HG02763 (cell line): ENCODE measurements at regions not wholly inside any gene's neighbourhood (a gene's known extent, or its start where the extent isn't known, plus 50 kb on each side); places are given as distances from the start of the nearest gene placed in this dataset.
A peak's percentile ranks its signal among the peaks of the same experiment; 100 is the strongest.

ENCODE experiments used
- ATAC-seq: cut with Tn5 transposase; IDR thresholded peaks from one replicate; pipeline ENCODE4 v1.9.1; 2021; ENCODE audit warnings: mild to moderate bottlenecking, moderate library complexity; ENCODE audit not compliant: unreplicated experiment

DNA sequence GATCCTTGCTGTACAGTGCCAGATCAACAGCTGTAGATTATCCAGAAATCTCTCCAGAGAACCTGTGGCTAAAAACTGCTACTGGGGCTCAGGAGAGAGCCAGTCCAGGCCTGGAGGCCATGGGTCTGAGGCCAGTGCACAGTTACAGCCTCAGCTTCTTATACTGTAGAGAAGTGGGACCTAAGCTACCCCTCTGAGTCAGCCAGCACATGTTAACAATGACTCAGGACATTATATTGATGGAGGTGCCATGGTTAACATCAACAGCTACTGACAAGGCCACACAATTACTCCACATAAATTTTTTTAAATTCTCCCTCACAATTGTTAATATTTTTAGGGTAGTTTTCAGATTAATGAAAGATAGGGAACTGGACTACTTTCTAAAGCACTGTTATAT lies 138.5 kb downstream of the RBM26 start:
- ATAC-seq, result no peak

DNA sequence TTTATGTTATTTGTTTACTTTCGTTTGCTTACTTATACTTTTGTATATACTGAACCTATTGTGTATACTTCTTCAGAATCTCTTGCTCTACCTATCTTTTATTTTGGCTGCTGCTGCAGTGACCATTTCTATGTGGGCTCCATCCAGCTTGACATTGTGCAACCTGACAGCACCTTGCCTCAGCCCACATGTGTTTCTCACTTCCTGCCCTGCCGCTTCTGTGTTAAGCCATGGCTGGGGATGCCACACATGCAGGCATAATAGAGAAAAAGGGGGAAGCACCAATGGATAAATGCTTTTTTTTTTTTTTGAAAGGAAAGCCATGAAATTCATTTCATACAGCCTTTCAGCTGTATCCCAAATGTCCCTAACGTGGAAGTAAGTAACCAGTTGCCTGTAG lies 147.6 kb downstream of the RBM26 start:
- peak; percentile 80 for ATAC-seq

DNA sequence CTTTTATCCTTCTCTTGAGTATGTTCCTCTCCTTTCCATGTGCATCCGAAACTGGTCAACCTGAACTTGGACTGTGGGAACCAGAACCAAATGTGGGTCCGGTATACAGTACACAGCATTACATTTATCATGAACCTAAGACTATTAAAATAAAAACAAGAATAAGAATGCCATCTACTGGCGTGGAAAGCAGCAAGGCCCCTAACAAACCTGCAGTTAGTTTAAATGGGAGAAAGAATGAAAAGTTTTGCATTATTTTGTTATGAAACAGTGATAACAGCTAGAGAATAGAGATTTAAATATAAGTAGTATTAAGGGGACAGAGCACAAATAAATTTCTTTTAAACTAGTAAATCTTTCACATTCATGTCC lies 159.5 kb downstream of the RBM26 start:
- ATAC-seq, result peak; percentile 33

DNA sequence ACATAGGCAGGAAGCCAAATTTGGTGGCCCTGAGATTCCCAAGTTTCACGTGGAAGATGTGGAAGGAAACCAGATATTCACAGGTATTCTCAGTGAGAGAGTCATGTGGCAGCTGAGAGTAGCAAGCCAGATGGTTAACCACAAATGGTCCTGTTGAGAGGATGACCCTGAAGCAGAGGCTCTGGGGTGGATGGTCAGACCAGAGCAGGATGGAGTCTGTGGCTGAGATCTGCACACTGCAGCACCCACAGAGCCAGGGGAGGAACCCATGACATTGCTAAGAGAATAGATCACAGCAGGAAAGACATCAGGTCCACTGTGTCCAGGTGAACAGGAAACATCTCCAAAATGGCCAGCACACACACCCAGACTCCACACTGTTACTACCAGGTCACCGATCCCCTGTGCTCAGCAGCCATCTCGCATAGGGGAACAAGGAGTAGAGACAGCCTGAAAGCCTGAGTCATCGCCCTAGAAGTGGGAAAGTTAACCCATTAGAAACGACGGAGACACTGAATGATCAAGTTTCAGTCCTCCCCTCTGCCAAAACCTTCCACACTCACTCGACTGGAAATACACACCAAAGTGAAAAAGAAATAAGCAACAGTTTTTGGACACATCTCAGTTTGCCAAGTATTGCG lies 160.0 kb downstream of the RBM26 start:
- ATAC-seq, result peak; percentile 70

- no peak for ATAC-seq
Measured at GRCh38 chr13:79241697-79242096, 164.4 kb downstream of the RBM26 start.

GRCh38 chr13:79237981-79238380 lies 168.1 kb downstream of the RBM26 start:
- ATAC-seq, result no peak

GRCh38 chr13:79231887-79232286 lies 174.2 kb downstream of the RBM26 start:
- no peak for ATAC-seq

DNA sequence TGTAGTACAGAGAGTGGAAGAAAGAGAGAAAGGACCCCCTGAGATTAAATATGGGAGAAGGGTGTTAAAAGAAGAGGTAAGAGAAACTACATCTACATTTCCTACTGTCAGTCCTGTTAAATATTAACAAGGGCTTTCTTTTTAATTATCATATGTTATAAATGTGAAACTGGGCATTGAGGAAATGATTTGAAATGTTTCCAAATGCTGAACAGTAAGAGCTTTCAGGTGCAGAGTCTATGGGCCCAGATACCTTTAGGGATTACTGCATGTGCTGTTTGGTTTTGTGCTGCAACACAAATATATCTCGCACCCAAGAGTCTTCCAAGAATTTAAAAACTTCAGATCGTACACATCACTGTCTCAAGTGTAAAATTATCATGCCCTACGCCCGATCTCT lies 176.3 kb downstream of the RBM26 start:
- ATAC-seq, result no peak

DNA sequence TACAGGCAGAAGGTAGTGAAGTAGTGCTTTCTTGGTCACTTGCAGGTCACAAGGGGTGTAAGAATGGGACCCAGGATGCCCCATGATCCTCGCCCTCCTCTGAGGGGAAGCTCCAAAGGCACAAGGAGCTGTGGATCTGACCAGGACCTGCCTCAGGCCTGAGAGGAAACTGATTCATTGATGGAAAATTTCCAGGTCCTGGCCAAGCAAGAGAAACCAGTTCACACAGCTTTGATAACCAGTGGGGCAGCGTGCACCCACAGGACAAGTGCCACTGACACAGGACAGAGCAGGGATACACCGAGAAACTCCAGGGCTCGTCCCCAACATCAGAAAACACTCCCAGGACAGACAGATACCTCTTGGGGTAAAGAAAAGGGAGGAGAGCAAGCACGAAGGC lies 177.1 kb downstream of the RBM26 start:
- ATAC-seq, result no peak

DNA sequence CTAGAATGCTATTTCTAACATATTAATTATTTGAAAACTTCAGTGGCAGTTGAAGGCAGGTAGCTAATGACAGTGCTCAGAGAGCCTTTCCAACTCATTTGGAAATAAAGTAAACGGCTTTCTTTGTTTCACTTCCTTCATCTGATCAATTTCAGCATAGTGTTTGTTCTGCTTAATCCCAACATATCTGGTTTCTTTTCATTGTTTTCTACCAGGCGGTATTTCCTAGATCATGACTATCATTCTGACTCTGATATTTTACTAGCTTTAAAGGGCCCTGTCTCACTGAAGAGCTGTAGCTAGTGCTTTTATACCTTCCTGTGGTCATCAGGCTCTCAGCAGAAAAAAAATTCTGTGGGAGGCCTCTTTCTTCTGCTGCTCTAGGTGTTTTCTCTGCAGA lies 178.6 kb downstream of the RBM26 start:
- peak; percentile 58 for ATAC-seq

DNA sequence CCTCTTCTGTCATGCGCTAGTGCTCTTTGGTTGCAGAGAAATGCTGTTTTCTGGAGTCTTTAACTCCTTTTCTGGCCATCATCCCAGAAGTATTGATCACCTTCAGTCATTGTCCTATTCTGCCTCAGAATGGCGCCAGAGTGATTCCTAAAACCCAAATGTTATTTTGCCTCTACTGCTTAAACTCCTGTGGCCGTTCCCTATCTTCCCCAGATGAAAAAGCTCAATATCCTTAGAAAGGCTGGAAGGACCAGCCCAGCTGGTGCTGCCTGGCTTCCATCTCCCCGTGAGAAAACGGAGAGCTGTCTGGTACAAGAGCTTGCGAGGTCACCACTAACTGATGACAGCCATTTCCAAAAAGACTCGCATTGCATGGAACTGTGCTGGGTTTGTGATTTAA lies 179.1 kb downstream of the RBM26 start:
- peak; percentile 4 for ATAC-seq

DNA sequence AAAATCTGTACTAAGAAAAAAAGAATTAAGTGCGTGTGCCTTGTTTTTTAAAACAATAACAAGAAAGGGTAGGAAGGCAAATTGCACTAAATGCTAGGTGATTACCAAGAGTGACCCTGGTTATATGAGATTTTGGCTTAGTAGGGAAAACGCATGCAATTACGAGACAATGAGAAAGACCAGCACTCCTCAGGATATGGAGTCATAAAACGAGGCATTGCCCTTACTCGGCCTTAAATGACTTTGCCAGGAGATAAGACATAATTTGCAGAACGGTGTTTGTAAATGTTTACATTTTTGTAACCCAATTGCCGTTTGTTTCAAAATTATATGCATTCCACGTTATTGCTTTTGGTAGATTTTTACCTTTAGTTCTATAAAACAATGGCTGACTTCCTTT lies 179.8 kb downstream of the RBM26 start:
- ATAC-seq, result no peak

- no peak for ATAC-seq
Measured at GRCh38 chr13:79225487-79226232, 180.4 kb downstream of the RBM26 start.

GRCh38 chr13:79222427-79223205 lies 183.4 kb downstream of the RBM26 start:
- ATAC-seq, result no peak

DNA sequence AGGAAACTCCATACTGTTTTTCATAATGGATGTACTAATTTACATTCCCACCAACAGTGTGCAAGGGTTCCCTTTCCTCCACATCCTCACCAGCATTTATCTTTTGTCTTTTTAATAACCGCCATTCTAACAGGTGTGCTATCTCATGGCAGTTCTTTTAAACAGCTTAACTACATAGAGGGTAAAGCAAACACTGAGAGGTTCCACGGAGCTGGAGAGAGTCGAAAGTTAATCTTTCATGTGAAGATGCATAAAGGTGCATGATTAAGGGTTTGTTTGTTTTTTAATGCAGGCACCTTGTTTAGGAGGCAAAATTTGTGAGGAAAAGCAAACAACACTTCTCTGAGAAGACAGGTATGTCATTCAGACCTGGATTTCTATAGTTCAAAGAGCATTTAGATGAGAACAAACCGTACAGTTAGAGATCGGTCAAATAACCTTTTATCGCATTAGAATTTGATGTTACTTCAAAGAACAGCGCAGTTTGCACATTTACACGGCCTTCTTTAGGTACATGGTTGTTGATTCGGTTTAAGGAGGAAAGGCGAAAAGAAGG lies 193.9 kb downstream of the RBM26 start:
- ATAC-seq, result no peak

DNA sequence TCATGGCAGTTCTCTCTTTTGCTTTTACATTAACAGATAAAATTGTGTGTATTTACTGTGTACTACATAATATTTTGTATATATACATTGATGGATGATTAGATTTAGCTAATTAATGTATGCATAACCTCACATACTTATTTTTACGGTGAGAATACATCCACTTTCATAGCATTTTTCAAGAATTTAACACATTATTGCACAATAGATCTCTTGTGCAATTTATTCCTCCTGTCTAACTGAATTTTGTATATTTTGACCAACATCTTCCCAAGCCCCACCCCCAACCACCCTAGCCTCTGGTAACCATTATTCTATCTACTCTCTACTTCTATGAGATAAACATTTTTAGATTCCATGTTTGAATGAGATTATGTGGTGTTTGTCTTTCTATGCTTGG lies 194.7 kb downstream of the RBM26 start:
- ATAC-seq, result no peak

- no peak for ATAC-seq
Measured at GRCh38 chr13:79197933-79198332, 208.1 kb downstream of the RBM26 start.

DNA sequence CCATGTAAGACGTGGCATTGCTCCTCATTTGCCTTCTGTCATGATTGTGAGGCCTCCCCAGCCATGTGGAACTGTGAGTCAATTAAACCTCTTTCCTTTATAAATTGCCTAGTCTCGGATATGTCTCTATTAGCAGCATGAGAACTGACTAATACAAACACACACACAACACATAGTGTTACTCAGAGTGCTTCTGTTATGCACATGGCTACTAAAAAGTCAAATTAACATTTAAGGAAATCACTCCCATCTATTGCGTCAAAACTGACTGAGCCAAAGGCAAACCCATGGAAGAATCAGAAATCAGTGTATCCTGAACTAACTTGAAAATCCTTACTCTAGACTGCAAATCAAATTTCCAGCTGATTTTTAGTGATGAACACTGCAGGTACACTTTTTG lies 209.2 kb downstream of the RBM26 start:
- ATAC-seq, result no peak

- ATAC-seq, result no peak
Measured at GRCh38 chr13:79196366-79196765, 209.7 kb downstream of the RBM26 start.

GRCh38 chr13:79194727-79195126 lies 211.3 kb downstream of the RBM26 start:
- peak; percentile 29 for ATAC-seq

DNA sequence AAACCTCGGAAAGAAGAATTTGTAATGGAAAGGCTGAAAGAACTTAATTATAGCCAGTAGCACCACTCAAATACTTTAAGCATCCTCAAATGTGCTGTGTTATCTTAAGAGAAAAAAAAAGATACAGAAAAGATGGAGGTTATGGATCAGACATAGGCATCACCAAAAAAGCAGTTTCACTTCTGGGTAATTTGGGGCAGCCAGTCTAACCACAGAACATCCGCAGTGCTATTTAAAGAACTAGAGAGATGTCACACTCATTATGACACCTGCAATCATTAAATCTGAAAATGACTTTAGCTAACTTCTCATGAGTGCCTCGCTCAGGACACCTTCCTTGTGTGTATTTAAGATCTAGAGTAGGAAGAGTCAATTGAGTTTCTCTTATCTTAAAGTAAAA lies 211.8 kb downstream of the RBM26 start:
- peak; percentile 94 for ATAC-seq

DNA sequence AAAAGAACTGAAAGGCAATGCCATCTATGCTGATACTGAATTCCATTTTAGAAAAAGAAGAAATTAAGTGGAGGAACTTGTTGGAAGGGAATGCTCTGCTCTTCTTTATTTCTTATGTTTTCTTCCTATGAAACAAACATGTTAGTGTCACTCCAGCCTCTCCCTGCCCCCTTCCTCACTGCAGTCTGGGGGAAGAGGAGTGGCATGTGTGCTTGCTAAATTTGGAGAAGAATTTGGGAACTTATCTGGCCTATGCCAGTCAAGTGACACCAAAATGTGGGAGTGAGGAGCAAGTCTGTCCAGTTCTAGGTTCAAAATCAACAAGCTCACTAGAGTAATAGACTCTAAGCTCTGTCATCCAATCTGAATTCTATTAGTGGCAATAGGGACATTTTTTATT lies 214.6 kb downstream of the RBM26 start:
- ATAC-seq, result no peak
